IPS-15b (cell line): ENCODE measurements at regions not wholly inside any gene's neighbourhood (a gene's known extent, or its start where the extent isn't known, plus 50 kb on each side); places are given as distances from the start of the nearest gene placed in this dataset.

Source experiments
- H3K27me3 ChIP-seq: one replicate; pipeline ENCODE4 v1.6.1; 2013; ENCODE audit warnings: low read length; ENCODE audit not compliant: control insufficient read depth, insufficient read depth
- H3K36me3 ChIP-seq: one replicate; pipeline ENCODE4 v1.6.1; 2013; ENCODE audit warnings: low read length; ENCODE audit not compliant: control insufficient read depth, insufficient read depth
- H3K4me1 ChIP-seq: one replicate; pipeline ENCODE4 v1.6.1; 2013; ENCODE audit warnings: mild to moderate bottlenecking, low read length; ENCODE audit not compliant: control insufficient read depth, insufficient read depth
- H3K4me3 ChIP-seq: one replicate; pipeline ENCODE4 v1.5.1; 2013; ENCODE audit warnings: low read depth, low read length
- H3K9ac ChIP-seq: one replicate; pipeline ENCODE4 v1.6.1; 2013; ENCODE audit warnings: low read depth, mild to moderate bottlenecking, low read length
- H3K9me3 ChIP-seq: one replicate; pipeline ENCODE4 v1.6.1; 2013; ENCODE audit warnings: mild to moderate bottlenecking, low read length; ENCODE audit not compliant: control insufficient read depth, insufficient read depth

- Histone ChIP-seq H3K36me3 (peaks cover 2% of the 10 kb centered on the region), H3K4me1 (no peaks in the 10 kb centered on the region), H3K9me3 (no peaks in the 10 kb centered on the region), H3K27me3 (no peaks in the 10 kb centered on the region), H3K9ac (no peak overlapping the region), H3K4me3 (no peak overlapping the region)
These were observed 1266.0 kb downstream of the BRD1 start for GRCh38 chr22:48561676-48562075.

GRCh38 chr22:48560836-48561235 lies 1266.8 kb downstream of the BRD1 start:
- no peak overlapping the region for H3K9ac ChIP-seq
- H3K27me3 ChIP-seq, result no peaks in the 10 kb centered on the region
- no peaks in the 10 kb centered on the region for H3K9me3 ChIP-seq
- peaks cover 2% of the 10 kb centered on the region for H3K36me3 ChIP-seq
- no peak overlapping the region for H3K4me3 ChIP-seq
- H3K4me1 ChIP-seq, result no peaks in the 10 kb centered on the region

GRCh38 chr22:48560389-48560751 lies 1267.3 kb downstream of the BRD1 start:
- no peaks in the 10 kb centered on the region for H3K27me3 ChIP-seq
- H3K4me1 ChIP-seq, result no peaks in the 10 kb centered on the region
- H3K4me3 ChIP-seq, result no peak overlapping the region
- H3K9ac ChIP-seq, result no peak overlapping the region
- H3K9me3 ChIP-seq, result no peaks in the 10 kb centered on the region
- peaks cover 2% of the 10 kb centered on the region for H3K36me3 ChIP-seq

GRCh38 chr22:48559647-48560388 lies 1267.9 kb downstream of the BRD1 start:
- Histone ChIP-seq H3K9me3 (no peaks in the 10 kb centered on the region), H3K27me3 (no peaks in the 10 kb centered on the region), H3K36me3 (no peaks in the 10 kb centered on the region), H3K9ac (no peak overlapping the region), H3K4me3 (no peak overlapping the region), H3K4me1 (no peaks in the 10 kb centered on the region)

GRCh38 chr22:48558606-48559402 lies 1268.9 kb downstream of the BRD1 start:
- Histone ChIP-seq H3K36me3 (no peaks in the 10 kb centered on the region), H3K27me3 (no peaks in the 10 kb centered on the region), H3K9ac (no peak overlapping the region), H3K4me3 (no peak overlapping the region), H3K9me3 (no peaks in the 10 kb centered on the region), H3K4me1 (no peaks in the 10 kb centered on the region)

GRCh38 chr22:48558016-48558415 lies 1269.7 kb downstream of the BRD1 start:
- Histone ChIP-seq H3K9ac (no peak overlapping the region), H3K27me3 (no peaks in the 10 kb centered on the region), H3K36me3 (no peaks in the 10 kb centered on the region), H3K4me3 (no peak overlapping the region), H3K4me1 (no peaks in the 10 kb centered on the region), H3K9me3 (no peaks in the 10 kb centered on the region)

- no peaks in the 10 kb centered on the region for H3K9me3 ChIP-seq
- no peak overlapping the region for H3K4me3 ChIP-seq
- H3K27me3 ChIP-seq, result no peaks in the 10 kb centered on the region
- H3K36me3 ChIP-seq, result no peaks in the 10 kb centered on the region
- H3K4me1 ChIP-seq, result no peaks in the 10 kb centered on the region
- H3K9ac ChIP-seq, result no peak overlapping the region
These were observed 1270.2 kb downstream of the BRD1 start for GRCh38 chr22:48557473-48557872.

GRCh38 chr22:48556751-48557150 lies 1270.9 kb downstream of the BRD1 start:
- H3K4me3 ChIP-seq, result no peak overlapping the region
- H3K36me3 ChIP-seq, result no peaks in the 10 kb centered on the region
- no peaks in the 10 kb centered on the region for H3K4me1 ChIP-seq
- H3K9me3 ChIP-seq, result no peaks in the 10 kb centered on the region
- H3K27me3 ChIP-seq, result no peaks in the 10 kb centered on the region
- no peak overlapping the region for H3K9ac ChIP-seq

GRCh38 chr22:48556222-48556621 lies 1271.5 kb downstream of the BRD1 start:
- no peak overlapping the region for H3K4me3 ChIP-seq
- H3K9me3 ChIP-seq, result no peaks in the 10 kb centered on the region
- H3K9ac ChIP-seq, result no peak overlapping the region
- H3K36me3 ChIP-seq, result no peaks in the 10 kb centered on the region
- no peaks in the 10 kb centered on the region for H3K27me3 ChIP-seq
- H3K4me1 ChIP-seq, result no peaks in the 10 kb centered on the region

GRCh38 chr22:48555606-48556005 lies 1272.1 kb downstream of the BRD1 start:
- Histone ChIP-seq H3K27me3 (no peaks in the 10 kb centered on the region), H3K9ac (no peak overlapping the region), H3K4me1 (no peaks in the 10 kb centered on the region), H3K9me3 (no peaks in the 10 kb centered on the region), H3K4me3 (no peak overlapping the region), H3K36me3 (no peaks in the 10 kb centered on the region)

- no peaks in the 10 kb centered on the region for H3K9me3 ChIP-seq
These were observed 1272.6 kb downstream of the BRD1 start for GRCh38 chr22:48554893-48555572.

More at GRCh38 chr22:48554893-48555572, 1272.6 kb downstream of the BRD1 start:
- no peaks in the 10 kb centered on the region for H3K4me1 ChIP-seq
- no peaks in the 10 kb centered on the region for H3K36me3 ChIP-seq
- no peak overlapping the region for H3K4me3 ChIP-seq
- H3K27me3 ChIP-seq, result no peaks in the 10 kb centered on the region
- no peak overlapping the region for H3K9ac ChIP-seq
